ENCODE measurements at regions not wholly inside any gene's neighbourhood (a gene's known extent, or its start where the extent isn't known, plus 50 kb on each side); places are given as distances from the start of the nearest gene placed in this dataset.

DNA sequence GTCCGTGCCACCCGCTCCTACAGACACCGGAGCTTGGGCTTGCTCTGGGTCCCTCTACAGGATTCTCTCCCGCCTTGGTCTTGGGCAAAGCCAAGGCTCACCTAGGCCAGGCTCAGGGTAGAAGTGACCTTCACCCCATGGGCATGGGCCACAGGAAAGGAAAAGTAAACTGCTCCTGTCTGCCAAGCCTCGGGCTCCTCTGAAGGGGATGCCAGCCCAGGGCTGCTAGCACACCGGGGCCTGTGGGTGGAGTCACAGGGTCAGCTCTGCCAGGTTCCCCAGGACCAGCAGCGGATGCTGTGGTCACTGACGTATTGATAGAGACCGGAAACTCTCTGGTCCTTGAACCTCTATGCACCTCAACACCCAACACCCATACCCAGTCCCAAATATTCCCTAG, 222.7 kb upstream of the MGMT start:
- Histone ChIP-seq H3K27me3 (ENCODE audit: control insufficient read depth, insufficient read depth, low read length) (no peaks in the 10 kb centered on the region), H3K4me3 (ENCODE audit: low read depth, low read length) (no peak overlapping the region), H3K9ac (ENCODE audit: low read length) (no peak overlapping the region), H3K4me1 (ENCODE audit: control insufficient read depth, insufficient read depth, low read length) (no peaks in the 10 kb centered on the region), H3K27ac (ENCODE audit: low read depth, low read length) (no peak overlapping the region), H3K36me3 (ENCODE audit: control insufficient read depth, insufficient read depth, low read length) (no peaks in the 10 kb centered on the region), H3K9me3 (ENCODE audit: control insufficient read depth, insufficient read depth, low read depth, low read length) (no peaks in the 10 kb centered on the region)

- Histone ChIP-seq H3K9me3 (ENCODE audit: control insufficient read depth, insufficient read depth, low read depth, low read length) (no peaks in the 10 kb centered on the region), H3K9ac (ENCODE audit: low read length) (no peak overlapping the region), H3K27me3 (ENCODE audit: control insufficient read depth, insufficient read depth, low read length) (no peaks in the 10 kb centered on the region), H3K36me3 (ENCODE audit: control insufficient read depth, insufficient read depth, low read length) (no peaks in the 10 kb centered on the region), H3K27ac (ENCODE audit: low read depth, low read length) (no peak overlapping the region), H3K4me3 (ENCODE audit: low read depth, low read length) (no peak overlapping the region), H3K4me1 (ENCODE audit: control insufficient read depth, insufficient read depth, low read length) (no peaks in the 10 kb centered on the region)
Observed at GRCh38 chr10:129244757-129245156, 222.3 kb upstream of the MGMT start.

DNA sequence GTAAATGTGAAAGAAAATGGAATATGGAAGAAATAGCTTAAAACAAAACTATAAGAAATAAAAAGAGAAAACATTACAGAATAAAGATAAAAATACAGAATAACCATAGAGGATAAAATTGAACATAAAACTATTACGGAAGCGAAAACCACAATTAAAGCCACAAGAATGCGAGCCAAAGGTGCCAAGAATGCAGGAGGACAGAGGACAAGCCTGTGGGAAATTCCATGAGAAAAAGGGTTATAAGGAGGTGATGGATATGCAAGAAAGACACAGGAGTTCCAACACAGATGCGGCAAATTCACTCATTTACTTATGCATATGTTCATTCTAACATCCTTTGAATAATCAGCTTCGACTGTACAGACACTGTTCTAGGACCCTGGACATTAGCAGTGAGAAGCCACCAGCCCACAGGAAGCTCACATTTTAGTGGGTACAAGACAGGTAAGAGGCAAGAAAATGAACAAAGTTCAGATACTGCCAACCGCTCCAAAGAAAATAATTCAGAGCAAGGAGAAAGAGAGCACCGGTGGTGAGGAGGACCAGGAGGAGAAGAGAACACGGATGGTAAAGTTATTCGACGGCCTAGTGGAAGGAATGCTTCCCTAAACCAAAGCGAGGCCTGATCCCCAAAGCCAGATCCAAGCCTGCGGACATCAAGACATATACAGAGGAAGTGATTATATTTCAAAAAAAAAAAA, 213.7 kb upstream of the MGMT start:
- Histone ChIP-seq H3K9me3 (ENCODE audit: control insufficient read depth, insufficient read depth, low read depth, low read length) (peaks cover 11% of the 10 kb centered on the region; the same call in 1 of the 2 replicates), H3K27me3 (ENCODE audit: control insufficient read depth, insufficient read depth, low read length) (no peaks in the 10 kb centered on the region), H3K9ac (ENCODE audit: low read length) (no peak overlapping the region), H3K4me3 (ENCODE audit: low read depth, low read length) (no peak overlapping the region), H3K27ac (ENCODE audit: low read depth, low read length) (no peak overlapping the region), H3K4me1 (ENCODE audit: control insufficient read depth, insufficient read depth, low read length) (no peaks in the 10 kb centered on the region), H3K36me3 (ENCODE audit: control insufficient read depth, insufficient read depth, low read length) (no peaks in the 10 kb centered on the region)

GRCh38 chr10:129253865-129254179, 213.2 kb upstream of the MGMT start:
- H3K27me3 ChIP-seq (ENCODE audit: control insufficient read depth, insufficient read depth, low read length) = no peaks in the 10 kb centered on the region
- H3K27ac ChIP-seq (ENCODE audit: low read depth, low read length) = no peak overlapping the region
- H3K9ac ChIP-seq (ENCODE audit: low read length) = no peak overlapping the region
- no peaks in the 10 kb centered on the region for H3K4me1 ChIP-seq (ENCODE audit: control insufficient read depth, insufficient read depth, low read length)
- H3K9me3 ChIP-seq (ENCODE audit: control insufficient read depth, insufficient read depth, low read depth, low read length) = peaks cover 11% of the 10 kb centered on the region; the same call in 1 of the 2 replicates
- no peaks in the 10 kb centered on the region for H3K36me3 ChIP-seq (ENCODE audit: control insufficient read depth, insufficient read depth, low read length)
- no peak overlapping the region for H3K4me3 ChIP-seq (ENCODE audit: low read depth, low read length)

DNA sequence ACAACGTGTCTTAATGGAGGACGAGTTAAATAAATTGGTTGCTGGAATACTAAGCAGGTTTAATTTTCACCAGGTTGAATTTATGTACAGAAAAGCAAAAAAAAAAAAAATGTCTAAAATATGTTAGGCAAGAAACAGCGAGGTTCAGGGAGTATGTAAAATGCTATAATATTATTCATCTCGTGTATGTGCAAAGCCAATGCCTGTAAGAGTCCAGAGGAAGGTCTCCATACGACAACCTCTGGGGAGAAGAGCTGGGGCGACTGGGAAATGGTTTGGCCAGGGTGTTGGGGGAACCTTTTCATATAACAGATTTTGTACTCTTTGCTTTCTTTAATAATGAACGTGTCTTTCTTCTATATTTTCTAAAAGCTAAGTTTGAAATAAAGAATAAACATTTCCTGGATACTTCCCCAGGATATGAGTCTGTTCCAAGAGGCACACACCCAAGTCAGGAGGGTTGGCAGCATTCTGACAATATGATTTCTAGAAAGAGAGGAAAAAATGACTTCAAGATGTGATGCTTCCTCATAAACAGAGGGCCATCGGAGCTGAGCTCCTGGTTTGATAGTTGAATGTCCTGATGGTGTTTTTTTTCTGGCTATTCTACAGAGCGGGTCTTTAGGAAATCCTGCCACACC, 208.6 kb upstream of the MGMT start:
- Histone ChIP-seq H3K27me3 (ENCODE audit: control insufficient read depth, insufficient read depth, low read length) (no peaks in the 10 kb centered on the region), H3K4me3 (ENCODE audit: low read depth, low read length) (no peak overlapping the region), H3K4me1 (ENCODE audit: control insufficient read depth, insufficient read depth, low read length) (no peaks in the 10 kb centered on the region), H3K27ac (ENCODE audit: low read depth, low read length) (no peak overlapping the region), H3K9me3 (ENCODE audit: control insufficient read depth, insufficient read depth, low read depth, low read length) (no peaks in the 10 kb centered on the region), H3K9ac (ENCODE audit: low read length) (no peak overlapping the region), H3K36me3 (ENCODE audit: control insufficient read depth, insufficient read depth, low read length) (no peaks in the 10 kb centered on the region)

DNA sequence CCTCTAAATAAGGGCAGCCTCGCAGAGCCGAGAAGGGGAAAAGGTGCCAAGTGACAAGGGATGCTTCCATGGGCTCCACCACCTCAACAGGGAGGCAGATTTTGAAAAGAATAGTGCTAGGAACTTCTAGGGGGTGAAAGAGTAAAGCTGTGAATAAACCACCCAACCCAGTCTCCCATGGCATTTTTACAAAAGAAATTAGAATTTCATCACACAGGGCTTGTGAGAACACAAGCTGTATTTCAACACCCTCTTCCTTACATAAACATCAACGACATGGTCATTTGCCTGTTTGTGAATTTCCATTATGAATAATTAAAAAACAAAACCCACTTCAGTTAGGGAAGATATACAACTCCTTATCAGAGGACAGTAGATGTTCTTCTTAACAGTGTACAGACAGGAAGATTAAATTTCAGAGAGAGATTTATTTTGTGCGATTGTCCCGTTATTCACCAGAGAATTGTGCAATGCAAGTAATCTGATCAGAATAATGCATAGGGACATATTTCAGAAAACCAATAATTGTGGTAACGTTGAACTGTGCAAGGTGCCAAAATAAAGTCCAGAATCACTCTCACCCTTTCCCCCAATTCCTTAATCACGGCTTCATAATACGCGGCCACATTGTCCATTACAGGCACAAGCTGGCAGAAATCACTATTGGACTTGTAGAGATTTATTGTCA, 207.8 kb upstream of the MGMT start:
- no peaks in the 10 kb centered on the region for H3K4me1 ChIP-seq (ENCODE audit: control insufficient read depth, insufficient read depth, low read length)
- H3K27me3 ChIP-seq (ENCODE audit: control insufficient read depth, insufficient read depth, low read length) = no peaks in the 10 kb centered on the region
- H3K4me3 ChIP-seq (ENCODE audit: low read depth, low read length) = no peak overlapping the region
- H3K9ac ChIP-seq (ENCODE audit: low read length) = no peak overlapping the region
- no peaks in the 10 kb centered on the region for H3K36me3 ChIP-seq (ENCODE audit: control insufficient read depth, insufficient read depth, low read length)
- H3K27ac ChIP-seq (ENCODE audit: low read depth, low read length) = no peak overlapping the region
- H3K9me3 ChIP-seq (ENCODE audit: control insufficient read depth, insufficient read depth, low read depth, low read length) = no peaks in the 10 kb centered on the region

DNA sequence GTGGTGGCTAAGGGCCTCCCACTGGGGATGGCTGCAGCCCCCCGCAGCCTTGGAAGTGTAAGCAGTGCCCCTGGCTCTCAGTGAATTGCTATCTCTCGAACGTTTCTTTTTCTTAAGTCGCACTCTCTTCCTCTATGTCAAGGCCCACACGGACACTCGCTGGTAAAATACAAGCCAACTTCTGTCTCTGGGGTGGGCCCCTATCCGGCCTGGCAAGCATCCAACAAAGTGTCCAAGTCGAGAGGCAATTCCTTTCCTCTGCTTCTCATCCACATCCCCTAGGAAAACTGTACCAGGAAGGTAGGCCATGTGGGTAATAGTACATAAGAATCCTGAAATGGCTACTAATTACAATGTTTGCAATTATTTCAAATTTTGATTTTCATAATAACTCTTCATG, 194.9 kb upstream of the MGMT start:
- no peak overlapping the region for H3K27ac ChIP-seq (ENCODE audit: low read depth, low read length)
- no peak overlapping the region for H3K9ac ChIP-seq (ENCODE audit: low read length)
- no peaks in the 10 kb centered on the region for H3K9me3 ChIP-seq (ENCODE audit: control insufficient read depth, insufficient read depth, low read depth, low read length)
- no peak overlapping the region for H3K4me3 ChIP-seq (ENCODE audit: low read depth, low read length)
- no peaks in the 10 kb centered on the region for H3K4me1 ChIP-seq (ENCODE audit: control insufficient read depth, insufficient read depth, low read length)
- H3K27me3 ChIP-seq (ENCODE audit: control insufficient read depth, insufficient read depth, low read length) = no peaks in the 10 kb centered on the region
- no peaks in the 10 kb centered on the region for H3K36me3 ChIP-seq (ENCODE audit: control insufficient read depth, insufficient read depth, low read length)

DNA sequence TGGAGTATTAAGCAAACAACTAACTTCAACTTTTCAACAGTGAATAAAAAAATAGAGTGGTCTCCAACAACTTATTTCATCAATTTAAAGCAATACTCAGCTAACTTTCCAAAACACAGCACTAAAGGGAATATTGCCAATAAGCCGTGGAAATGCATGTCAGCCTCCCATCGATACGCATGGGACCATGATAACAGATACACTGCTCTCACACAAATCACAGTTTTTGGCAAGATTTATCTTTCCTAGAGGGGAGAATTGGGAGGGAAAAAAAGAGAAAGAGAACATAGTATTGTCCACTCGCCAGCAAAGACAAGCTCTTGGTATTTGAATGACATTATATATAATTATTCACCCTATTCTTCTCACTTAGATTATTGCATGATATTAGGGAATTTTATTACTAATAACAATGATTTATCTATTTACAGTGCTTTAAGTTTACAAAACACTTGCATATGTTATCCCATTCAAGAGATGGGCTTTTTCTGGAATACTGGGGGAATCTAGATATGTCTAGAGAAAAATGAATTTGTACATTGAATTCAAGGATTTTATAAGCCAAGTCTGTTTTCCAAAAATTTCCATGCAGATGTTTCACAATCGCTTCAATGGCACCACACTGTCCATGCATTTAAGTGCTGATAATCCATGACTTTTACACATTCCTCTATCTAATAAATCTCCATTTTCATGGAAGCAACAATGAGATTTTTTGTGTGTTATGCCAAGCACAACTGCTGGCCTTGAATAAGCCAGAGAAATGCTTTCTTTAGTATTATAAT, 194.0 kb upstream of the MGMT start:
- Histone ChIP-seq H3K36me3 (ENCODE audit: control insufficient read depth, insufficient read depth, low read length) (no peaks in the 10 kb centered on the region), H3K27ac (ENCODE audit: low read depth, low read length) (no peak overlapping the region), H3K27me3 (ENCODE audit: control insufficient read depth, insufficient read depth, low read length) (no peaks in the 10 kb centered on the region), H3K9ac (ENCODE audit: low read length) (no peak overlapping the region), H3K9me3 (ENCODE audit: control insufficient read depth, insufficient read depth, low read depth, low read length) (no peaks in the 10 kb centered on the region), H3K4me1 (ENCODE audit: control insufficient read depth, insufficient read depth, low read length) (no peaks in the 10 kb centered on the region), H3K4me3 (ENCODE audit: low read depth, low read length) (no peak overlapping the region)

DNA sequence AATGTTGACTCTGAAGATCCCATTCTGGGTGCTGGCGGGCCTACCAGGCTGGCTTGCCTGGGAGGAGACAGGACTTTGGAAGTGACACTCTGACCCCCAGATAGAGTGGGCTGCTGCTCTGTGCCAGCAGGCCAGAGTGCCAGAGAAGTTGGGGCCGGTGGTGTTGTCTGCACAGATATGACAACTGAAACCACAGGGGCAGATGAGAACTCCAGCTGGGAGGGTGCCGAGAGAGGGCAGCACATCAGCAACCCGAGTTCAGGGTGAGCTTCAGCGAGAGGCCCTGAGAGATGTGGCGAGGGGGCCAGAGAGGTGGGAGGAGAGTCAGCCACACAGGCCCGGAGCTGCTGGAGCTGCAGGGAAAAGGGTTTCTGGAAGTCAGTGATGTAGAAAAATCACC, 193.2 kb upstream of the MGMT start:
- Histone ChIP-seq H3K9ac (ENCODE audit: low read length) (no peak overlapping the region), H3K4me1 (ENCODE audit: control insufficient read depth, insufficient read depth, low read length) (no peaks in the 10 kb centered on the region), H3K9me3 (ENCODE audit: control insufficient read depth, insufficient read depth, low read depth, low read length) (no peaks in the 10 kb centered on the region), H3K4me3 (ENCODE audit: low read depth, low read length) (no peak overlapping the region), H3K36me3 (ENCODE audit: control insufficient read depth, insufficient read depth, low read length) (no peaks in the 10 kb centered on the region), H3K27ac (ENCODE audit: low read depth, low read length) (no peak overlapping the region), H3K27me3 (ENCODE audit: control insufficient read depth, insufficient read depth, low read length) (no peaks in the 10 kb centered on the region)

GRCh38 chr10:129274748-129275474, 192.1 kb upstream of the MGMT start:
- Histone ChIP-seq H3K9me3 (ENCODE audit: control insufficient read depth, insufficient read depth, low read depth, low read length) (no peaks in the 10 kb centered on the region), H3K36me3 (ENCODE audit: control insufficient read depth, insufficient read depth, low read length) (no peaks in the 10 kb centered on the region), H3K4me3 (ENCODE audit: low read depth, low read length) (no peak overlapping the region), H3K27ac (ENCODE audit: low read depth, low read length) (no peak overlapping the region), H3K4me1 (ENCODE audit: control insufficient read depth, insufficient read depth, low read length) (no peaks in the 10 kb centered on the region), H3K27me3 (ENCODE audit: control insufficient read depth, insufficient read depth, low read length) (no peaks in the 10 kb centered on the region), H3K9ac (ENCODE audit: low read length) (no peak overlapping the region)

All from HUES6 (cell line).